OCI-LY3 (cell line): ENCODE measurements at regions not wholly inside any gene's neighbourhood (a gene's known extent, or its start where the extent isn't known, plus 50 kb on each side); places are given as distances from the start of the nearest gene placed in this dataset.

ENCODE experiments used
- EZH2phosphoT487 ChIP-seq: fragments of 200-600 bp; shearing (Covaris generic); IDR thresholded peaks from 2 replicates; pipeline ENCODE4 v1.6.1; 2018; ENCODE audit warnings: antibody characterized with exemption, mixed run types, low read depth
- TF ChIP-seq, protein P1 (sequence below): fragments of 200-600, 300-600 bp; sonication (generic); IDR thresholded peaks from 2 replicates; pipeline ENCODE4 v1.5.1; 2014; ENCODE audit warnings: antibody characterized with exemption, low read length, low read depth

DNA sequence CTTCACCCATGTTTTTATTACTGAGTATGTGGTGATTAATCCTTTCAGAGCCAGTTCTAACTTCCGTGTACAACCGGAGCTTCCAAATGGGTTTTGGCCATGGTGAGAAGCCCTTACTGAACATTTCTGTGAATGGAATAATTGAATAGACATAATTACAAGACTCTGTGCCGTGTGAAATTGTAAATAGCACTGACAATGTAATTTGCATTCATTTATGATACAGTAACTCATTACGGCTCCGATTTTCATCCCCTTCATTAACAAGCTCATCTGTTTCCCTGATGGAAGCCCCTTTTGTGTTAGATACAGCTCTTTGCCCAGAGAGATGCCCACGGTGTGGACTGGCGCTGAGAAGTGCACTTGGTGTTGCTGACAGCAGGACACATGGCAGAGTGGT, 891.0 kb downstream of the AACS start:
- TF ChIP-seq, protein P1, sequence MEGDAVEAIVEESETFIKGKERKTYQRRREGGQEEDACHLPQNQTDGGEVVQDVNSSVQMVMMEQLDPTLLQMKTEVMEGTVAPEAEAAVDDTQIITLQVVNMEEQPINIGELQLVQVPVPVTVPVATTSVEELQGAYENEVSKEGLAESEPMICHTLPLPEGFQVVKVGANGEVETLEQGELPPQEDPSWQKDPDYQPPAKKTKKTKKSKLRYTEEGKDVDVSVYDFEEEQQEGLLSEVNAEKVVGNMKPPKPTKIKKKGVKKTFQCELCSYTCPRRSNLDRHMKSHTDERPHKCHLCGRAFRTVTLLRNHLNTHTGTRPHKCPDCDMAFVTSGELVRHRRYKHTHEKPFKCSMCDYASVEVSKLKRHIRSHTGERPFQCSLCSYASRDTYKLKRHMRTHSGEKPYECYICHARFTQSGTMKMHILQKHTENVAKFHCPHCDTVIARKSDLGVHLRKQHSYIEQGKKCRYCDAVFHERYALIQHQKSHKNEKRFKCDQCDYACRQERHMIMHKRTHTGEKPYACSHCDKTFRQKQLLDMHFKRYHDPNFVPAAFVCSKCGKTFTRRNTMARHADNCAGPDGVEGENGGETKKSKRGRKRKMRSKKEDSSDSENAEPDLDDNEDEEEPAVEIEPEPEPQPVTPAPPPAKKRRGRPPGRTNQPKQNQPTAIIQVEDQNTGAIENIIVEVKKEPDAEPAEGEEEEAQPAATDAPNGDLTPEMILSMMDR, result no peak
- no peak for TF ChIP-seq EZH2phosphoT487
